Activated naive CD8-positive, alpha-beta T cell treated with anti-CD3 and anti-CD28 coated beads for 36 hours (primary cell): ENCODE measurements at regions not wholly inside any gene's neighbourhood (a gene's known extent, or its start where the extent isn't known, plus 50 kb on each side); places are given as distances from the start of the nearest gene placed in this dataset.

Source experiments
- DNase-seq: peaks from one replicate; pipeline ENCODE4 v3.0.0; 2021
- H3K27ac Mint-ChIP-seq: one replicate; pipeline ENCODE4 v1.8.0; 2022; ENCODE audit warnings: mild to moderate bottlenecking, moderate library complexity, mixed read lengths
- H3K27me3 Mint-ChIP-seq: one replicate; pipeline ENCODE4 v1.8.0; 2022; ENCODE audit warnings: mild to moderate bottlenecking, mixed read lengths
- H3K36me3 Mint-ChIP-seq: one replicate; pipeline ENCODE4 v1.8.0; 2021; ENCODE audit warnings: mild to moderate bottlenecking, mixed read lengths
- H3K4me1 Mint-ChIP-seq: one replicate; pipeline ENCODE4 v1.8.0; 2021; ENCODE audit warnings: mixed read lengths
- H3K4me3 Mint-ChIP-seq: one replicate; pipeline ENCODE4 v1.8.0; 2022; ENCODE audit warnings: mild to moderate bottlenecking, moderate library complexity, mixed read lengths
- H3K9me3 Mint-ChIP-seq: one replicate; pipeline ENCODE4 v1.8.0; 2022; ENCODE audit warnings: mixed read lengths

GRCh38 chr3:56894881-56895431 is 93.2 kb upstream of the ARHGEF3 start:
- H3K4me1 Mint-ChIP-seq = peaks cover 65% of the 10 kb centered on the region
- peak; percentile 24 for DNase-seq
- H3K36me3 Mint-ChIP-seq = peaks cover 17% of the 10 kb centered on the region
- H3K27me3 Mint-ChIP-seq = no peaks in the 10 kb centered on the region
- H3K4me3 Mint-ChIP-seq = peak overlapping the region; percentile 29
- H3K27ac Mint-ChIP-seq = no peak overlapping the region
- no peaks in the 10 kb centered on the region for H3K9me3 Mint-ChIP-seq

GRCh38 chr3:56890448-56891091 is 88.8 kb upstream of the ARHGEF3 start:
- peaks cover 80% of the 10 kb centered on the region for H3K4me1 Mint-ChIP-seq
- H3K9me3 Mint-ChIP-seq = no peaks in the 10 kb centered on the region
- H3K4me3 Mint-ChIP-seq = peak overlapping the region; percentile 40
- peak overlapping the region; percentile 7 for H3K27ac Mint-ChIP-seq
- no peaks in the 10 kb centered on the region for H3K27me3 Mint-ChIP-seq
- no peak for DNase-seq
- peaks cover 5% of the 10 kb centered on the region for H3K36me3 Mint-ChIP-seq

GRCh38 chr3:56889131-56889530 is 87.4 kb upstream of the ARHGEF3 start:
- H3K4me3 Mint-ChIP-seq = no peak overlapping the region
- no peak overlapping the region for H3K27ac Mint-ChIP-seq
- peaks cover 83% of the 10 kb centered on the region for H3K4me1 Mint-ChIP-seq
- H3K27me3 Mint-ChIP-seq = no peaks in the 10 kb centered on the region
- H3K36me3 Mint-ChIP-seq = peaks cover 17% of the 10 kb centered on the region
- DNase-seq = no peak
- no peaks in the 10 kb centered on the region for H3K9me3 Mint-ChIP-seq

GRCh38 chr3:56887402-56888025 is 85.8 kb upstream of the ARHGEF3 start:
- Mint-ChIP-seq H3K4me3 (peak overlapping the region; percentile 37), H3K27ac (peak overlapping the region; percentile 74), H3K9me3 (no peaks in the 10 kb centered on the region), H3K27me3 (no peaks in the 10 kb centered on the region), H3K4me1 (peaks cover 85% of the 10 kb centered on the region), H3K36me3 (peaks cover 20% of the 10 kb centered on the region)
- peak; percentile 38 for DNase-seq

- no peak for DNase-seq
- Mint-ChIP-seq H3K4me1 (peaks cover 85% of the 10 kb centered on the region), H3K4me3 (peak overlapping the region; percentile 22), H3K9me3 (no peaks in the 10 kb centered on the region), H3K27me3 (no peaks in the 10 kb centered on the region), H3K36me3 (peaks cover 27% of the 10 kb centered on the region), H3K27ac (peak overlapping the region; percentile 74)
Observed at GRCh38 chr3:56886314-56886713, 84.6 kb upstream of the ARHGEF3 start.

- peak overlapping the region; percentile 74 for H3K27ac Mint-ChIP-seq
- H3K27me3 Mint-ChIP-seq = no peaks in the 10 kb centered on the region
- no peaks in the 10 kb centered on the region for H3K9me3 Mint-ChIP-seq
- DNase-seq = no peak
- peak overlapping the region; percentile 22 for H3K4me3 Mint-ChIP-seq
- peaks cover 32% of the 10 kb centered on the region for H3K36me3 Mint-ChIP-seq
- H3K4me1 Mint-ChIP-seq = peaks cover 85% of the 10 kb centered on the region
Observed at GRCh38 chr3:56885879-56886278, 84.1 kb upstream of the ARHGEF3 start.

- H3K4me1 Mint-ChIP-seq = peaks cover 85% of the 10 kb centered on the region
- no peak overlapping the region for H3K4me3 Mint-ChIP-seq
- H3K27me3 Mint-ChIP-seq = no peaks in the 10 kb centered on the region
Observed at GRCh38 chr3:56885453-56885852, 83.7 kb upstream of the ARHGEF3 start.

GRCh38 chr3:56884387-56884786 is 82.6 kb upstream of the ARHGEF3 start:
- Mint-ChIP-seq H3K27ac (no peak overlapping the region), H3K4me1 (peaks cover 90% of the 10 kb centered on the region), H3K36me3 (peaks cover 43% of the 10 kb centered on the region), H3K9me3 (peaks cover 2% of the 10 kb centered on the region), H3K4me3 (no peak overlapping the region), H3K27me3 (no peaks in the 10 kb centered on the region)
- no peak for DNase-seq

More at GRCh38 chr3:56885453-56885852, 83.7 kb upstream of the ARHGEF3 start:
- H3K36me3 Mint-ChIP-seq = peaks cover 35% of the 10 kb centered on the region
- peak overlapping the region; percentile 74 for H3K27ac Mint-ChIP-seq
- DNase-seq = no peak
- no peaks in the 10 kb centered on the region for H3K9me3 Mint-ChIP-seq

GRCh38 chr3:56883828-56884227 is 82.1 kb upstream of the ARHGEF3 start:
- H3K27me3 Mint-ChIP-seq = no peaks in the 10 kb centered on the region
- DNase-seq = no peak
- peaks cover 43% of the 10 kb centered on the region for H3K36me3 Mint-ChIP-seq
- H3K4me1 Mint-ChIP-seq = peaks cover 89% of the 10 kb centered on the region
- peak overlapping the region; percentile 58 for H3K27ac Mint-ChIP-seq
- H3K9me3 Mint-ChIP-seq = peaks cover 2% of the 10 kb centered on the region
- no peak overlapping the region for H3K4me3 Mint-ChIP-seq

GRCh38 chr3:56882896-56883295 is 81.1 kb upstream of the ARHGEF3 start:
- H3K36me3 Mint-ChIP-seq = peaks cover 43% of the 10 kb centered on the region
- no peak overlapping the region for H3K4me3 Mint-ChIP-seq
- H3K27me3 Mint-ChIP-seq = no peaks in the 10 kb centered on the region
- peaks cover 2% of the 10 kb centered on the region for H3K9me3 Mint-ChIP-seq
- no peak for DNase-seq
- H3K27ac Mint-ChIP-seq = no peak overlapping the region
- H3K4me1 Mint-ChIP-seq = peaks cover 89% of the 10 kb centered on the region

- Mint-ChIP-seq H3K36me3 (peaks cover 39% of the 10 kb centered on the region), H3K27me3 (no peaks in the 10 kb centered on the region), H3K27ac (peak overlapping the region; percentile 96), H3K4me3 (no peak overlapping the region), H3K4me1 (peaks cover 87% of the 10 kb centered on the region), H3K9me3 (peaks cover 2% of the 10 kb centered on the region)
- no peak for DNase-seq
Observed at GRCh38 chr3:56881841-56882240, 80.1 kb upstream of the ARHGEF3 start.

- Mint-ChIP-seq H3K27me3 (no peaks in the 10 kb centered on the region), H3K4me1 (peaks cover 87% of the 10 kb centered on the region), H3K27ac (peak overlapping the region; percentile 96), H3K4me3 (no peak overlapping the region), H3K36me3 (peaks cover 47% of the 10 kb centered on the region), H3K9me3 (peaks cover 2% of the 10 kb centered on the region)
- DNase-seq = no peak
Observed at GRCh38 chr3:56880720-56881575, 79.2 kb upstream of the ARHGEF3 start.

- Mint-ChIP-seq H3K4me1 (peaks cover 85% of the 10 kb centered on the region), H3K9me3 (peaks cover 2% of the 10 kb centered on the region), H3K36me3 (peaks cover 47% of the 10 kb centered on the region), H3K27me3 (no peaks in the 10 kb centered on the region), H3K4me3 (peak overlapping the region; percentile 32), H3K27ac (peak overlapping the region; percentile 96)
- no peak for DNase-seq
Observed at GRCh38 chr3:56879436-56880215, 77.9 kb upstream of the ARHGEF3 start.

- DNase-seq = peak; percentile 66
- H3K9me3 Mint-ChIP-seq = peaks cover 2% of the 10 kb centered on the region
- peaks cover 90% of the 10 kb centered on the region for H3K4me1 Mint-ChIP-seq
Observed at GRCh38 chr3:56878074-56878473, 76.3 kb upstream of the ARHGEF3 start.

More at GRCh38 chr3:56878074-56878473, 76.3 kb upstream of the ARHGEF3 start:
- Mint-ChIP-seq H3K4me3 (peak overlapping the region; percentile 61), H3K27ac (peak overlapping the region; percentile 96), H3K36me3 (peaks cover 44% of the 10 kb centered on the region), H3K27me3 (no peaks in the 10 kb centered on the region)
